Vagina (tissue), 2 donors: ENCODE measurements at regions not wholly inside any gene's neighbourhood (a gene's known extent, or its start where the extent isn't known, plus 50 kb on each side); places are given as distances from the start of the nearest gene placed in this dataset.

ENCODE experiments used
- CTCF ChIP-seq, 3 experiments: fragments of 450-650 bp in 2 of 3; fragments of 200-600 bp in 1 of 3; sonication (generic) in 1 of 3; IDR thresholded peaks; one replicate each; pipeline ENCODE4 v1.5.1; 2017 to 2019; ENCODE audit warnings: antibody characterized with exemption in 3 of 3, mild to moderate bottlenecking in 2 of 3, moderate library complexity in 2 of 3
- POLR2A ChIP-seq, 2 donors: fragments of 450-650 bp; IDR thresholded peaks; one replicate each; pipeline ENCODE4 v1.6.1; 2017; ENCODE audit warnings: antibody characterized with exemption in 2 of 2, mild to moderate bottlenecking in 2 of 2, moderate library complexity in 2 of 2

DNA sequence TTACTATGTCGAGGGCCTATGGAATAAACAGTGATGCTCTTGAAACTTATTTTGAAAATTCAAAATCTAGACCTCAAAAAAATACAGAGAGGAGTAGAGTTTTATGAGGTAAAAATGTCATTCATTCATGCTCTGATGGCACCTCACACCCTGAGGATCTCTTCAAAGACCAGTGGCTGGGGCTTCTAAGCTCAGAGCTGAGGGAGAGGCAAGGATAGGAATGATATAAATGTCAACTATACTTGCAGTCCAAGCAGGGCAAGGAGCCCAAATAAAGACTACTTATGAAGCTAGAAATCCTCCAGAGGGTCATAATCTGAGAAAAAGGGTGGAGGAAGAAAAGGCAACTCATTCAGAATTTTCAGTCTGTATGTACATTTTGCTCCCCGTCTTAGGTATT is 136.7 kb upstream of the CARMIL1 start:
- TF ChIP-seq POLR2A (IDR thresholded peaks at IDR 0.05) (no peak), CTCF (IDR thresholded peaks at IDR 0.05) (no peak)
